Calu3 (cell line): ENCODE measurements at regions not wholly inside any gene's neighbourhood (a gene's known extent, or its start where the extent isn't known, plus 50 kb on each side); places are given as distances from the start of the nearest gene placed in this dataset.

Source experiments
- BruUV-seq: library from RNA; stranded (reverse); fragments of 400-500 nt; replicated peaks from 2 replicates; lab custom pipeline; 2021; lab: Mats Ljungman, UMichigan
- CTCF ChIA-PET: fragments of 300-600 bp; sonication (Branson Sonifier 250); formaldehyde crosslinking; loops from one replicate; lab custom pipeline; 2022; ENCODE audit warnings: antibody characterized with exemption; lab: Charles Lee
- DNase-seq: peaks from one replicate; pipeline ENCODE4 v3.0.0; 2022
- H3K27ac Mint-ChIP-seq: one replicate; pipeline ENCODE4 v1.8.0; 2022; ENCODE audit warnings: mixed read lengths; ENCODE audit not compliant: unreplicated experiment
- H3K27me3 Mint-ChIP-seq: one replicate; pipeline ENCODE4 v1.8.0; 2022; ENCODE audit warnings: mixed read lengths; ENCODE audit not compliant: unreplicated experiment
- H3K36me3 Mint-ChIP-seq: one replicate; pipeline ENCODE4 v1.8.0; 2022; ENCODE audit warnings: mild to moderate bottlenecking, moderate library complexity, mixed read lengths; ENCODE audit not compliant: insufficient read depth, unreplicated experiment
- H3K4me1 Mint-ChIP-seq: one replicate; pipeline ENCODE4 v1.8.0; 2022; ENCODE audit warnings: mild to moderate bottlenecking, low read depth, mixed read lengths; ENCODE audit not compliant: unreplicated experiment
- H3K4me3 Mint-ChIP-seq: one replicate; pipeline ENCODE4 v1.8.0; 2022; ENCODE audit warnings: mild to moderate bottlenecking, low read depth, moderate library complexity, mixed read lengths; ENCODE audit not compliant: unreplicated experiment
- H3K9me3 Mint-ChIP-seq: one replicate; pipeline ENCODE4 v1.8.0; 2022; ENCODE audit warnings: low read depth, mixed read lengths; ENCODE audit not compliant: unreplicated experiment
- intact Hi-C: fragments of 100-400 bp; cut with micrococcal nuclease; formaldehyde crosslinking; loops from one replicate; pipeline ENCODE4 v1.10.0; 2022; ENCODE audit not compliant: unreplicated experiment
- TF ChIP-seq, protein P1 (sequence below): fragments of 200-600 bp; IDR thresholded peaks from one replicate; pipeline ENCODE4 v1.8.0; 2022; ENCODE audit warnings: antibody characterized with exemption; ENCODE audit not compliant: unreplicated experiment

DNA sequence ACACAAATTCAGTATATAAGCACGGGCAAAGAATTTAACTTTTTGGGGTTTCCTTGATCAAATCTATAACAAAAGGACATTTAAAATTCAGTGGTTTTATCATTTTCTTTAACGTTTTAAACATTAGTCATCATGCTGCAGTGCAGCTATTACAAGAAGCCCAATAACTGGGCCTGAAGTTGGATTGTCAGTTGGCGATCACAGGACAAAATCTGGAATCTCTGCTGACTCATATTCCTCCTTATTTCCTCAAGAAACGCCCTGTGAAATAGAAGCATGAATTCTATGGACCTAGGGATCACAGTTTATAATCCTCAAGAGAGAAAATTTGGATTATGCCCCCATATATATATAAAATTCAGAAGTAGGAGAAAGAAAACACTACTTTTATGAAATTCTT is 971.6 kb upstream of the MIR17HG start:
- Mint-ChIP-seq H3K9me3 (peaks cover 2% of the 10 kb centered on the region), H3K27me3 (no peaks in the 10 kb centered on the region), H3K4me1 (no peaks in the 10 kb centered on the region), H3K27ac (no peak overlapping the region), H3K4me3 (no peak overlapping the region), H3K36me3 (no peaks in the 10 kb centered on the region)
- TF ChIP-seq, protein P1, sequence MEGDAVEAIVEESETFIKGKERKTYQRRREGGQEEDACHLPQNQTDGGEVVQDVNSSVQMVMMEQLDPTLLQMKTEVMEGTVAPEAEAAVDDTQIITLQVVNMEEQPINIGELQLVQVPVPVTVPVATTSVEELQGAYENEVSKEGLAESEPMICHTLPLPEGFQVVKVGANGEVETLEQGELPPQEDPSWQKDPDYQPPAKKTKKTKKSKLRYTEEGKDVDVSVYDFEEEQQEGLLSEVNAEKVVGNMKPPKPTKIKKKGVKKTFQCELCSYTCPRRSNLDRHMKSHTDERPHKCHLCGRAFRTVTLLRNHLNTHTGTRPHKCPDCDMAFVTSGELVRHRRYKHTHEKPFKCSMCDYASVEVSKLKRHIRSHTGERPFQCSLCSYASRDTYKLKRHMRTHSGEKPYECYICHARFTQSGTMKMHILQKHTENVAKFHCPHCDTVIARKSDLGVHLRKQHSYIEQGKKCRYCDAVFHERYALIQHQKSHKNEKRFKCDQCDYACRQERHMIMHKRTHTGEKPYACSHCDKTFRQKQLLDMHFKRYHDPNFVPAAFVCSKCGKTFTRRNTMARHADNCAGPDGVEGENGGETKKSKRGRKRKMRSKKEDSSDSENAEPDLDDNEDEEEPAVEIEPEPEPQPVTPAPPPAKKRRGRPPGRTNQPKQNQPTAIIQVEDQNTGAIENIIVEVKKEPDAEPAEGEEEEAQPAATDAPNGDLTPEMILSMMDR, result no peak
- CTCF ChIA-PET, result no interaction called here
- intact Hi-C loops, result no loop called here
- BruUV-seq, result no TSS peak
- no peak for DNase-seq

DNA sequence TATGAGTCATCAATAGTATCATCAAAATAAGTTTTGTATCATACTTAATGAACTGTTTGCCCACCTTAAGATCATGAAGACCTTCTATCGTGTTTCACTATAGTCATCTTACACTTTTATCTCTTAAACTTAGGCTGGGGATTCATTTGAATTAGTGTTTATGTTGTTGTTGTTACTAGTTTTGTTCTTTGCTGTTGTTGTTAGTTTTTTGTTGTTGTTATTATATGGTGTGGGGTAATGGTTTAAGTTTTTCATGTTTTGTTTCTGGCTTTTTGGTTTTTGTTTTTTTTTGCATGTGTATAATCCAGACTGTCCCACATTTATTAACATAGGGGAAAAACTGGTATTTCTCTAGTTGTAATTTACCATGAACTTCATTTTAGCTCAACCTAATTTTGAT is 965.1 kb upstream of the MIR17HG start:
- CTCF ChIA-PET, result no interaction called here
- Mint-ChIP-seq H3K27me3 (no peaks in the 10 kb centered on the region), H3K9me3 (peaks cover 2% of the 10 kb centered on the region), H3K4me1 (no peaks in the 10 kb centered on the region), H3K27ac (no peak overlapping the region), H3K36me3 (no peaks in the 10 kb centered on the region), H3K4me3 (no peak overlapping the region)
- DNase-seq, result no peak
- no TSS peak for BruUV-seq
- intact Hi-C loops, result no loop called here
- TF ChIP-seq, protein P1, result no peak

DNA sequence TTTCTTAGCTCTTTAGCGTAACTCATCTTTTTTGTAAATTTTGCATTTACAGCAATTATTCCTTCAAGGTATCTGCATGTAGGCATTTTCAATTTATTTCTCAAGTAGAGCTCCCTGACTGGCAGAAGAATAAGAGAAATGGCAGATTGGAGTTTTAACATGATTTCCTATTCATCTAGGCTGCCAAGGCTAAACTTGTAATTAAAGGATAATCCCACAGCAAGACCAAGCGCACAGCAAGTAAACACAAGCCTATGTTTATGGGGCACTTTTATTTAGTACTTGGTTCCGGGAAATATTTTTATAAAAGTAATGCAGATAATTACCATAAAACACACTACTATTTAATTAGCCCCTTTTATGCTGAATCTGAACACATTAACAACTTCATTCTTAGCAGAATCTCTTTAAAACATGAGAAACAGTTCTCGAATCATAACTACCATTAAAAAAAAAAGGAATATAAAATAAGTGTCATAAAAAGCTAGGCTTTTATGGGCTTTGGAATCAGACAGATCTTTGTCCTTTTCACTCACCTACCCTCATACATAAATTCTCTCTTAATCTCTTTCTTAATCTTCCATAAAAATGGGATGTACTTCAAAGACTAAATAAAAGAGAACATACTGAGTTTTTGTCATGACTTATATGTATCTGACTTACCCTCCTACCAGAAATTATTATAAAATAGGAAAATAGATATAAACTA is 961.6 kb upstream of the MIR17HG start:
- CTCF ChIA-PET, result no interaction called here
- no peaks in the 10 kb centered on the region for H3K4me1 Mint-ChIP-seq
- intact Hi-C loops, result no loop called here

DNA sequence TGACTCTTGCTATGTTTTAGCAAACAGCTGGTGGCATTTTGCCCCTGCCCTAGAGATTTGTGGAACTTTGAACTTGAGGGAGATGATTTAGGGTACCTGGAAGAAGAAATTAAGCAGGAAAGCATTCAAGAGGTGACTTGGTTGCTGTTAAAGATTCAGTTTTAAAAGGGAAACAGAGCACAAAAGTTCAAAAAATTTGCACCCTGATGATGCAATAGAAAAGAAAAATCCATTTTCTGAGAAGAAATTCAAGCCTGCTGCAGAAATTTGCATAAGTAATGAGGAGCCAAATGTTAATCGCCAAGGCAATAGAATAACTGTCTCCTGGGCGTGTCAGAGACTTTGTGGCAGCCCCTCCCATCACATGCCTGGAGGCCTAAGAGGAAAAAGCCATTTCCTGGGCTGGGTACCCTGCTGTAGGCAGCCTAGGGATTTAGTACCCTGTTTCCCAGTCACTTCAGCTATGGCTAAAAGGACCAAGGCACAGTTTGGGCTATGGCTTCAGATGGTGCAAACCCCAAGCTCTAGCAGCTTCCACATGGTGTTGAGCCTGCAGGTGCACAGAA is 958.5 kb upstream of the MIR17HG start:
- CTCF ChIA-PET, result no interaction called here
- BruUV-seq, result no TSS peak
- no peaks in the 10 kb centered on the region for H3K9me3 Mint-ChIP-seq
- no peak overlapping the region for H3K4me3 Mint-ChIP-seq
- no peaks in the 10 kb centered on the region for H3K4me1 Mint-ChIP-seq
- no peak for DNase-seq
- no peak overlapping the region for H3K27ac Mint-ChIP-seq
- TF ChIP-seq, protein P1, result no peak
- no peaks in the 10 kb centered on the region for H3K27me3 Mint-ChIP-seq
- no peaks in the 10 kb centered on the region for H3K36me3 Mint-ChIP-seq
- intact Hi-C loops, result no loop called here

More for the DNA sequence above, 961.6 kb upstream of the MIR17HG start:
- no peaks in the 10 kb centered on the region for H3K9me3 Mint-ChIP-seq
- H3K36me3 Mint-ChIP-seq, result no peaks in the 10 kb centered on the region
- TF ChIP-seq, protein P1, result no peak
- no peak overlapping the region for H3K27ac Mint-ChIP-seq
- H3K4me3 Mint-ChIP-seq, result no peak overlapping the region
- no TSS peak for BruUV-seq
- DNase-seq, result no peak
- H3K27me3 Mint-ChIP-seq, result no peaks in the 10 kb centered on the region
